ENCODE measurements at regions not wholly inside any gene's neighbourhood (a gene's known extent, or its start where the extent isn't known, plus 50 kb on each side); places are given as distances from the start of the nearest gene placed in this dataset.

- H3K9ac ChIP-seq (ENCODE audit: insufficient read depth, low read length, poor library complexity, severe bottlenecking), result no peak overlapping the region
- Mint-ChIP-seq H3K4me1 (no peaks in the 10 kb centered on the region), H3K27ac (no peak overlapping the region), H3K9me3 (peaks cover 0 to 12% (median 4%) of the 10 kb centered on the region in 7 donors), H3K4me3 (no peak overlapping the region), H3K36me3 (no peaks in the 10 kb centered on the region), H3K27me3 (ENCODE audit: low read depth in 3 of 3) (peaks cover 0 to 2% (median 0%) of the 10 kb centered on the region in 3 donors)
- H3K36me3 ChIP-seq (replicated peaks in 1 of 2; ENCODE audit: control insufficient read depth in 1 of 2, insufficient read depth in 2 of 2, low read length in 2 of 2), result no peaks in the 10 kb centered on the region
- intact Hi-C loops (cut with micrococcal nuclease), result no loop called here
- H3K79me2 ChIP-seq (ENCODE audit: insufficient read depth, low read length), result no peaks in the 10 kb centered on the region
- H3K4me3 ChIP-seq (replicated peaks in 1 of 3; ENCODE audit: low read depth in 2 of 3, low read length in 3 of 3), result no peak overlapping the region
- no peaks in the 10 kb centered on the region for H3K27me3 ChIP-seq (ENCODE audit: control insufficient read depth in 2 of 2, insufficient read depth in 2 of 2, low read length in 2 of 2)
- no peak for TF ChIP-seq CTCF (IDR thresholded peaks at IDR 0.05)
- H3K27ac ChIP-seq (ENCODE audit: low read depth in 1 of 2, low read length in 2 of 2), result no peak overlapping the region
- no peak overlapping the region for H3K4me2 ChIP-seq (replicated peaks; ENCODE audit: extremely low read depth, low read length, poor library complexity, severe bottlenecking)
- H3K4me1 ChIP-seq (ENCODE audit: control insufficient read depth in 1 of 2, insufficient read depth in 2 of 2, low read length in 2 of 2), result no peaks in the 10 kb centered on the region
- 100% methylated on average over 2 of the region's 2 CpGs for WGBS (ENCODE audit: insufficient coverage)
- no peak for DNase-seq
- no peak overlapping the region for H2AFZ ChIP-seq (ENCODE audit: insufficient read depth, low read depth, low read length, poor library complexity, severe bottlenecking)
- H4K20me1 ChIP-seq (ENCODE audit: insufficient read depth, low read length), result no peaks in the 10 kb centered on the region
- H3K9me3 ChIP-seq (replicated peaks in 1 of 2; ENCODE audit: control insufficient read depth in 1 of 2, insufficient read depth in 1 of 2, low read length in 2 of 2), result no peaks in the 10 kb centered on the region
These were observed 177.1 kb upstream of the ARHGEF26 start for GRCh38 chr3:153944084-153944483.

GRCh38 chr3:153951276-153951675 lies 169.9 kb upstream of the ARHGEF26 start:
- Histone ChIP-seq H3K27ac (ENCODE audit: low read depth in 1 of 2, low read length in 2 of 2) (no peak overlapping the region), H3K9me3 (replicated peaks in 1 of 2; ENCODE audit: control insufficient read depth in 1 of 2, insufficient read depth in 1 of 2, low read length in 2 of 2) (no peaks in the 10 kb centered on the region), H4K20me1 (ENCODE audit: insufficient read depth, low read length) (no peaks in the 10 kb centered on the region), H3K27me3 (ENCODE audit: control insufficient read depth in 2 of 2, insufficient read depth in 2 of 2, low read length in 2 of 2) (no peaks in the 10 kb centered on the region), H3K4me2 (replicated peaks; ENCODE audit: extremely low read depth, low read length, poor library complexity, severe bottlenecking) (no peak overlapping the region), H3K4me1 (ENCODE audit: control insufficient read depth in 1 of 2, insufficient read depth in 2 of 2, low read length in 2 of 2) (no peaks in the 10 kb centered on the region), H2AFZ (ENCODE audit: insufficient read depth, low read depth, low read length, poor library complexity, severe bottlenecking) (no peak overlapping the region), H3K36me3 (replicated peaks in 1 of 2; ENCODE audit: control insufficient read depth in 1 of 2, insufficient read depth in 2 of 2, low read length in 2 of 2) (no peaks in the 10 kb centered on the region), H3K9ac (ENCODE audit: insufficient read depth, low read length, poor library complexity, severe bottlenecking) (no peak overlapping the region), H3K4me3 (replicated peaks in 1 of 3; ENCODE audit: low read depth in 2 of 3, low read length in 3 of 3) (no peak overlapping the region), H3K79me2 (ENCODE audit: insufficient read depth, low read length) (no peaks in the 10 kb centered on the region)
- intact Hi-C loops (cut with micrococcal nuclease), result no loop called here
- no peak overlapping the region for H3K4me3 Mint-ChIP-seq
- peaks cover 0 to 5% (median under 1%) of the 10 kb centered on the region in 7 donors for H3K9me3 Mint-ChIP-seq
- peaks cover 0 to 2% (median 1%) of the 10 kb centered on the region in 3 donors for H3K27me3 Mint-ChIP-seq (ENCODE audit: low read depth in 3 of 3)
- no peak for TF ChIP-seq CTCF (IDR thresholded peaks at IDR 0.05)
- H3K4me1 Mint-ChIP-seq, result no peaks in the 10 kb centered on the region
- H3K27ac Mint-ChIP-seq, result no peak overlapping the region
- DNase-seq, result no peak
- no peaks in the 10 kb centered on the region for H3K36me3 Mint-ChIP-seq
- no CpG with 5 or more reads among the region's 2 CpGs for WGBS (ENCODE audit: insufficient coverage)

Data from CD14-positive monocyte (primary cell).